ENCODE measurements at regions not wholly inside any gene's neighbourhood (a gene's known extent, or its start where the extent isn't known, plus 50 kb on each side); places are given as distances from the start of the nearest gene placed in this dataset.

GRCh38 chr10:2933924-2934323, 133.4 kb upstream of the PFKP start:
- no peak overlapping the region for H3K4me3 Mint-ChIP-seq
- H3K36me3 Mint-ChIP-seq (ENCODE audit: low read depth), result no peaks in the 10 kb centered on the region
- intact Hi-C loops (cut with micrococcal nuclease), result no loop called here
- peaks cover 36% of the 10 kb centered on the region for H3K4me1 Mint-ChIP-seq (ENCODE audit: low read depth)
- peak overlapping the region; percentile 42 for H3K27ac Mint-ChIP-seq
- H3K27me3 Mint-ChIP-seq, result peaks cover 36% of the 10 kb centered on the region
- H3K9me3 Mint-ChIP-seq, result no peaks in the 10 kb centered on the region

GRCh38 chr10:2933519-2933918, 133.8 kb upstream of the PFKP start:
- peaks cover 32% of the 10 kb centered on the region for H3K27me3 Mint-ChIP-seq
- intact Hi-C loops (cut with micrococcal nuclease), result no loop called here
- no peak overlapping the region for H3K4me3 Mint-ChIP-seq
- H3K9me3 Mint-ChIP-seq, result no peaks in the 10 kb centered on the region
- no peaks in the 10 kb centered on the region for H3K36me3 Mint-ChIP-seq (ENCODE audit: low read depth)
- H3K4me1 Mint-ChIP-seq (ENCODE audit: low read depth), result peaks cover 36% of the 10 kb centered on the region
- peak overlapping the region; percentile 42 for H3K27ac Mint-ChIP-seq

- intact Hi-C loops (cut with micrococcal nuclease), result no loop called here
- no peak overlapping the region for H3K4me3 Mint-ChIP-seq
- peaks cover 28% of the 10 kb centered on the region for H3K27me3 Mint-ChIP-seq
- H3K4me1 Mint-ChIP-seq (ENCODE audit: low read depth), result peaks cover 39% of the 10 kb centered on the region
- H3K27ac Mint-ChIP-seq, result no peak overlapping the region
- no peaks in the 10 kb centered on the region for H3K36me3 Mint-ChIP-seq (ENCODE audit: low read depth)
- no peaks in the 10 kb centered on the region for H3K9me3 Mint-ChIP-seq
These were observed 134.3 kb upstream of the PFKP start for GRCh38 chr10:2933071-2933470.

GRCh38 chr10:2929480-2930258, 137.7 kb upstream of the PFKP start:
- Mint-ChIP-seq H3K36me3 (ENCODE audit: low read depth) (no peaks in the 10 kb centered on the region), H3K4me3 (no peak overlapping the region), H3K4me1 (ENCODE audit: low read depth) (peaks cover 55% of the 10 kb centered on the region), H3K27me3 (peaks cover 17% of the 10 kb centered on the region), H3K9me3 (no peaks in the 10 kb centered on the region), H3K27ac (peak overlapping the region; percentile 26)
- intact Hi-C loops (cut with micrococcal nuclease), result loop anchor here (2.0 kb wide), 2 partner anchors 49 to 91 kb away; no protein-coding TSS in a partner anchor

GRCh38 chr10:2927958-2928840, 139.1 kb upstream of the PFKP start:
- no peaks in the 10 kb centered on the region for H3K36me3 Mint-ChIP-seq (ENCODE audit: low read depth)
- no peak overlapping the region for H3K4me3 Mint-ChIP-seq
- H3K9me3 Mint-ChIP-seq, result no peaks in the 10 kb centered on the region
- H3K4me1 Mint-ChIP-seq (ENCODE audit: low read depth), result peaks cover 52% of the 10 kb centered on the region
- intact Hi-C loops (cut with micrococcal nuclease), result loop anchor here (1.0 to 2.0 kb wide), 3 partner anchors 51 to 115 kb away; no protein-coding TSS in a partner anchor
- peaks cover 17% of the 10 kb centered on the region for H3K27me3 Mint-ChIP-seq
- H3K27ac Mint-ChIP-seq, result no peak overlapping the region

- intact Hi-C loops (cut with micrococcal nuclease), result no loop called here
- Mint-ChIP-seq H3K27ac (no peak overlapping the region), H3K4me1 (ENCODE audit: low read depth) (peaks cover 53% of the 10 kb centered on the region), H3K9me3 (no peaks in the 10 kb centered on the region), H3K4me3 (no peak overlapping the region), H3K36me3 (ENCODE audit: low read depth) (no peaks in the 10 kb centered on the region), H3K27me3 (peaks cover 22% of the 10 kb centered on the region)
These were observed 140.3 kb upstream of the PFKP start for GRCh38 chr10:2926918-2927660.

- Mint-ChIP-seq H3K9me3 (no peaks in the 10 kb centered on the region), H3K36me3 (ENCODE audit: low read depth) (no peaks in the 10 kb centered on the region), H3K4me1 (ENCODE audit: low read depth) (peaks cover 66% of the 10 kb centered on the region), H3K27ac (peak overlapping the region; percentile 45), H3K27me3 (peaks cover 32% of the 10 kb centered on the region), H3K4me3 (no peak overlapping the region)
- intact Hi-C loops (cut with micrococcal nuclease), result no loop called here
These were observed 141.7 kb upstream of the PFKP start for GRCh38 chr10:2925631-2926030.

- H3K4me1 Mint-ChIP-seq (ENCODE audit: low read depth), result peaks cover 78% of the 10 kb centered on the region
- H3K27me3 Mint-ChIP-seq, result peaks cover 32% of the 10 kb centered on the region
- H3K27ac Mint-ChIP-seq, result no peak overlapping the region
- intact Hi-C loops (cut with micrococcal nuclease), result no loop called here
- H3K9me3 Mint-ChIP-seq, result no peaks in the 10 kb centered on the region
- H3K36me3 Mint-ChIP-seq (ENCODE audit: low read depth), result no peaks in the 10 kb centered on the region
- no peak overlapping the region for H3K4me3 Mint-ChIP-seq
These were observed 142.9 kb upstream of the PFKP start for GRCh38 chr10:2924431-2924830.

GRCh38 chr10:2921956-2922680, 145.2 kb upstream of the PFKP start:
- intact Hi-C loops (cut with micrococcal nuclease), result no loop called here
- Mint-ChIP-seq H3K4me1 (ENCODE audit: low read depth) (peaks cover 59% of the 10 kb centered on the region), H3K27ac (peak overlapping the region; percentile 34)

GRCh38 chr10:2920637-2921036, 146.7 kb upstream of the PFKP start:
- Mint-ChIP-seq H3K27ac (no peak overlapping the region), H3K36me3 (ENCODE audit: low read depth) (no peaks in the 10 kb centered on the region), H3K9me3 (no peaks in the 10 kb centered on the region), H3K27me3 (peaks cover 16% of the 10 kb centered on the region), H3K4me1 (ENCODE audit: low read depth) (peaks cover 51% of the 10 kb centered on the region), H3K4me3 (no peak overlapping the region)
- intact Hi-C loops (cut with micrococcal nuclease), result no loop called here

More at GRCh38 chr10:2921956-2922680, 145.2 kb upstream of the PFKP start:
- H3K9me3 Mint-ChIP-seq, result no peaks in the 10 kb centered on the region
- no peaks in the 10 kb centered on the region for H3K36me3 Mint-ChIP-seq (ENCODE audit: low read depth)
- peaks cover 27% of the 10 kb centered on the region for H3K27me3 Mint-ChIP-seq
- H3K4me3 Mint-ChIP-seq, result no peak overlapping the region

- no peaks in the 10 kb centered on the region for H3K9me3 Mint-ChIP-seq
- no peak overlapping the region for H3K4me3 Mint-ChIP-seq
- no peak overlapping the region for H3K27ac Mint-ChIP-seq
- H3K36me3 Mint-ChIP-seq (ENCODE audit: low read depth), result no peaks in the 10 kb centered on the region
- H3K27me3 Mint-ChIP-seq, result peaks cover 16% of the 10 kb centered on the region
- intact Hi-C loops (cut with micrococcal nuclease), result no loop called here
- H3K4me1 Mint-ChIP-seq (ENCODE audit: low read depth), result peaks cover 46% of the 10 kb centered on the region
These were observed 147.2 kb upstream of the PFKP start for GRCh38 chr10:2920168-2920567.

- intact Hi-C loops (cut with micrococcal nuclease), result no loop called here
- H3K27ac Mint-ChIP-seq, result no peak overlapping the region
- H3K9me3 Mint-ChIP-seq, result no peaks in the 10 kb centered on the region
- no peaks in the 10 kb centered on the region for H3K36me3 Mint-ChIP-seq (ENCODE audit: low read depth)
- peaks cover 41% of the 10 kb centered on the region for H3K4me1 Mint-ChIP-seq (ENCODE audit: low read depth)
- no peak overlapping the region for H3K4me3 Mint-ChIP-seq
- H3K27me3 Mint-ChIP-seq, result peaks cover 16% of the 10 kb centered on the region
These were observed 148.3 kb upstream of the PFKP start for GRCh38 chr10:2919016-2919415.

- Mint-ChIP-seq H3K27ac (no peak overlapping the region), H3K36me3 (ENCODE audit: low read depth) (no peaks in the 10 kb centered on the region), H3K4me1 (ENCODE audit: low read depth) (peaks cover 36% of the 10 kb centered on the region), H3K9me3 (no peaks in the 10 kb centered on the region), H3K27me3 (peaks cover 16% of the 10 kb centered on the region), H3K4me3 (no peak overlapping the region)
- intact Hi-C loops (cut with micrococcal nuclease), result no loop called here
These were observed 148.9 kb upstream of the PFKP start for GRCh38 chr10:2918489-2918888.

Measured in dendritic cell treated with granulocyte-macrophage colony-stimulating factor and Interleukin-4, amounts not matched to agents 40 ng/mL and 50 ng/mL, for 4 days (primary cell).